HEK293 (cell line): ENCODE measurements at regions not wholly inside any gene's neighbourhood (a gene's known extent, or its start where the extent isn't known, plus 50 kb on each side); places are given as distances from the start of the nearest gene placed in this dataset.

Source experiments
- CTCF ChIA-PET: fragments of 350-600 bp; formaldehyde crosslinking; extraction: SDS; loops from one replicate; lab custom pipeline; 2021; ENCODE audit warnings: antibody characterized with exemption; lab: Yijun Ruan, JAX
- POLR2A ChIA-PET: fragments of 300-600 bp; formaldehyde crosslinking; extraction: SDS; loops from one replicate; lab custom pipeline; 2020; ENCODE audit warnings: antibody characterized with exemption, inconsistent platforms; lab: Yijun Ruan, JAX
- H3K27ac ChIP-seq: fragments of 200-500 bp; sonication (Bioruptor generic); 2 replicates; pipeline ENCODE4 v1.5.1; 2014; ENCODE audit warnings: low read depth, low read length, control low read depth, inconsistent platforms; ENCODE audit errors: extremely low read depth
- H3K36me3 ChIP-seq, 2 experiments: fragments of 200-500 bp in 1 of 2; sonication (Bioruptor generic) in 1 of 2; 1 replicate in 1 of 2; 2 replicates in 1 of 2; pipeline ENCODE4 v1.5.1; 2014 to 2017; ENCODE audit warnings: inconsistent platforms in 2 of 2, low read length in 2 of 2; ENCODE audit not compliant: control insufficient read depth in 2 of 2, insufficient read depth in 1 of 2
- H3K4me1 ChIP-seq: fragments of 200-500 bp; sonication (Bioruptor generic); 2 replicates; pipeline ENCODE4 v1.5.1; 2014; ENCODE audit warnings: mild to moderate bottlenecking, low read length, inconsistent platforms; ENCODE audit not compliant: control insufficient read depth, insufficient read depth
- H3K4me3 ChIP-seq: 2 replicates; pipeline ENCODE4 v1.5.1; 2011; ENCODE audit warnings: low read depth, mild to moderate bottlenecking, control low read depth, low read length, moderate library complexity
- H3K9me3 ChIP-seq: fragments of 200-500 bp; sonication (Bioruptor generic); 2 replicates; pipeline ENCODE4 v1.5.1; 2014; ENCODE audit warnings: low read depth, low read length, inconsistent platforms; ENCODE audit not compliant: control insufficient read depth, insufficient read depth
- EGR2 ChIP-seq: fragments of 450-650 bp; formaldehyde crosslinking; IDR thresholded peaks from 2 replicates; pipeline ENCODE4 v1.5.1; 2016; ENCODE audit warnings: low read depth, missing biosample characterization, missing genetic modification characterization
- ELK4 ChIP-seq: IDR thresholded peaks from 2 replicates; pipeline ENCODE4 v1.6.1; 2011; ENCODE audit warnings: mild to moderate bottlenecking, low read depth, low read length, borderline replicate concordance
- GLIS2 ChIP-seq: fragments of 450-650 bp; formaldehyde crosslinking; IDR thresholded peaks from 2 replicates; pipeline ENCODE4 v1.5.1; 2016; ENCODE audit warnings: missing biosample characterization, missing genetic modification characterization
- PRDM1 ChIP-seq: fragments of 450-650 bp; formaldehyde crosslinking; IDR thresholded peaks from 2 replicates; pipeline ENCODE4; 2016; ENCODE audit warnings: missing biosample characterization, missing genetic modification characterization
- PRDM6 ChIP-seq: fragments of 450-650 bp; formaldehyde crosslinking; IDR thresholded peaks from 2 replicates; pipeline ENCODE4 v1.5.1; 2017; ENCODE audit warnings: missing biosample characterization, missing genetic modification characterization
- REST ChIP-seq: fragments of 450-650 bp; formaldehyde crosslinking; IDR thresholded peaks from 2 replicates; pipeline ENCODE4 v1.5.1; 2016; ENCODE audit warnings: missing biosample characterization, missing genetic modification characterization
- SCRT2 ChIP-seq: fragments of 450-650 bp; formaldehyde crosslinking; IDR thresholded peaks from 2 replicates; pipeline ENCODE4 v1.5.1; 2016; ENCODE audit warnings: missing biosample characterization, missing genetic modification characterization
- ZNF114 ChIP-seq: fragments of 450-650 bp; formaldehyde crosslinking; IDR thresholded peaks from 2 replicates; pipeline ENCODE4 v1.5.0; 2017; ENCODE audit warnings: missing biosample characterization, missing genetic modification characterization
- ZNF248 ChIP-seq: fragments of 450-650 bp; formaldehyde crosslinking; IDR thresholded peaks from 2 replicates; pipeline ENCODE4 v1.5.1; 2017; ENCODE audit warnings: missing biosample characterization, missing genetic modification characterization
- ZNF37A ChIP-seq: fragments of 450-650 bp; IDR thresholded peaks from 2 replicates; pipeline ENCODE4 v1.5.1; 2018; ENCODE audit warnings: missing biosample characterization, missing genetic modification characterization
- ZNF560 ChIP-seq: fragments of 450-650 bp; formaldehyde crosslinking; IDR thresholded peaks from 2 replicates; pipeline ENCODE4 v1.5.1; 2017; ENCODE audit warnings: missing biosample characterization, missing genetic modification characterization, borderline replicate concordance
- ZNF610 ChIP-seq: fragments of 450-650 bp; formaldehyde crosslinking; IDR thresholded peaks from 2 replicates; pipeline ENCODE4 v1.5.1; 2016; ENCODE audit warnings: missing biosample characterization, missing genetic modification characterization, borderline replicate concordance
- ZNF645 ChIP-seq: fragments of 450-650 bp; formaldehyde crosslinking; IDR thresholded peaks from 2 replicates; pipeline ENCODE4; 2016; ENCODE audit warnings: missing biosample characterization, missing genetic modification characterization
- ZNF660 ChIP-seq: fragments of 450-650 bp; IDR thresholded peaks from 2 replicates; pipeline ENCODE4 v1.5.1; 2018; ENCODE audit warnings: missing biosample characterization, mild to moderate bottlenecking, missing genetic modification characterization

- ChIA-PET POLR2A (no interaction called here), CTCF (no interaction called here)
- H3K4me3 ChIP-seq, result no peak overlapping the region
- H3K36me3 ChIP-seq, result no peaks in the 10 kb centered on the region
- no peaks in the 10 kb centered on the region for H3K4me1 ChIP-seq
- TF ChIP-seq ZNF610 (tag by site-specific recombination) (no peak), ZNF114 (tag by site-specific recombination) (no peak)
- H3K27ac ChIP-seq, result no peak overlapping the region
- H3K9me3 ChIP-seq, result no peaks in the 10 kb centered on the region
Observed at GRCh38 chr1:4117196-4117595, 217.1 kb upstream of the C1orf174 start.

- TF ChIP-seq PRDM6 (tag by site-specific recombination) (no peak), ZNF560 (tag by site-specific recombination) (no peak), ELK4 (no peak), GLIS2 (tag by site-specific recombination) (no peak), ZNF248 (tag by site-specific recombination) (no peak), ZNF645 (tag by site-specific recombination) (no peak), EGR2 (tag by site-specific recombination) (no peak), REST (tag by site-specific recombination) (no peak), ZNF37A (tag by site-specific recombination) (no peak)
- no peak overlapping the region for H3K27ac ChIP-seq
- ChIA-PET CTCF (interaction anchor here (0.5 kb wide), 1 partner anchor 1583 kb away, joined by 5 read pairs; no protein-coding TSS in a partner anchor), POLR2A (no interaction called here)
- H3K4me1 ChIP-seq, result no peaks in the 10 kb centered on the region
- H3K9me3 ChIP-seq, result no peaks in the 10 kb centered on the region
- no peaks in the 10 kb centered on the region for H3K36me3 ChIP-seq
- H3K4me3 ChIP-seq, result no peak overlapping the region
Observed at GRCh38 chr1:4118746-4119515, 218.9 kb upstream of the C1orf174 start.

GRCh38 chr1:4119516-4120220 lies 219.6 kb upstream of the C1orf174 start:
- Histone ChIP-seq H3K36me3 (no peaks in the 10 kb centered on the region), H3K4me3 (no peak overlapping the region)
- ChIA-PET POLR2A (no interaction called here), CTCF (interaction anchor here (0.5 to 0.6 kb wide), 2 partner anchors 61 to 1583 kb away, joined by 4 to 5 read pairs; no protein-coding TSS in a partner anchor)
- TF ChIP-seq ZNF660 (tag by site-specific recombination), result no peak
- 0 out of 2 replicates have a peak, but pooled peaks have one; percentile 15 for TF ChIP-seq SCRT2
- TF ChIP-seq PRDM1 (tag by site-specific recombination), result no peak
- TF ChIP-seq, all 188 proteins: peak for 1
- Histone ChIP-seq H3K4me1 (no peaks in the 10 kb centered on the region), H3K9me3 (no peaks in the 10 kb centered on the region), H3K27ac (no peak overlapping the region)
